MM.1S (cell line): ENCODE measurements at regions not wholly inside any gene's neighbourhood (a gene's known extent, or its start where the extent isn't known, plus 50 kb on each side); places are given as distances from the start of the nearest gene placed in this dataset.

Experiments
- CTCF ChIP-seq: fragments of 300-600 bp; sonication (generic); IDR thresholded peaks from 2 replicates; pipeline ENCODE4 v1.5.1; 2016; ENCODE audit warnings: antibody characterized with exemption, low read length, mixed read lengths
- EZH2 ChIP-seq: fragments of 300-600 bp; sonication (generic); optimal IDR thresholded peaks from 2 replicates; pipeline ENCODE3; 2017; ENCODE audit warnings: low read depth, mild to moderate bottlenecking, antibody characterized with exemption, low read length, mixed read lengths

GRCh38 chr17:63316100-63316499 is 130.0 kb downstream of the CYB561 start:
- no peak for TF ChIP-seq CTCF
- TF ChIP-seq EZH2 = no peak
